Mucosa of descending colon (tissue), 3 donors: ENCODE measurements at regions not wholly inside any gene's neighbourhood (a gene's known extent, or its start where the extent isn't known, plus 50 kb on each side); places are given as distances from the start of the nearest gene placed in this dataset.
A peak's percentile ranks its signal among the peaks of the same experiment; 100 is the strongest.
"Not testable (repeated sequence)": the region's sequence is repeated elsewhere in the genome, so short reads cannot be mapped to it uniquely, and the experiment has no call there.

ENCODE experiments used
- ATAC-seq: fragments of 200-7000 bp; cut with Tn5 transposase; one replicate; pipeline ENCODE4 v1.9.1; 2020; ENCODE audit warnings: mild to moderate bottlenecking, moderate library complexity
- DNase-seq, 3 donors: peaks; one replicate each; pipeline ENCODE4 v3.0.0-alpha.2; 2020
- H3K36me3 ChIP-seq: fragments of 200-600 bp; one replicate; pipeline ENCODE4 v1.8.0; 2021; ENCODE audit warnings: low read depth, mild to moderate bottlenecking
- H3K4me1 ChIP-seq: fragments of 200-600 bp; one replicate; pipeline ENCODE4 v1.8.0; 2021; ENCODE audit warnings: low read depth, mild to moderate bottlenecking
- H3K4me3 ChIP-seq: fragments of 200-600 bp; one replicate; pipeline ENCODE4 v1.8.0; 2021; ENCODE audit warnings: mild to moderate bottlenecking
- H3K9me3 ChIP-seq: fragments of 200-600 bp; one replicate; pipeline ENCODE4 v1.8.0; 2021; ENCODE audit warnings: mild to moderate bottlenecking
- CTCF ChIP-seq: fragments of 200-600 bp; IDR thresholded peaks from one replicate; pipeline ENCODE4 v1.8.0; 2022; ENCODE audit warnings: antibody characterized with exemption, mild to moderate bottlenecking
- intact Hi-C, 2 donors: fragments of 100-400 bp; cut with DNase I in 1 of 2; cut with micrococcal nuclease in 1 of 2; formaldehyde crosslinking; loops; one replicate each; pipeline versions ENCODE4 v1.11.0 to v1.11.1; 2022; cut with DNase I, micrococcal nuclease
- donor health status: DM: no; HTN: no; CAD: no; lungs with moderate emphysema.
- donor health status: DM: no; HTN: no; CAD: no.
- donor health status: DM: no; HTN: yes; CAD: no.

- Histone ChIP-seq H3K9me3 (no peaks in the 10 kb centered on the region), H3K36me3 (no peaks in the 10 kb centered on the region), H3K4me1 (no peaks in the 10 kb centered on the region), H3K4me3 (no peak overlapping the region)
- DNase-seq (no peak), ATAC-seq (no peak)
- TF ChIP-seq CTCF: no peak
- intact Hi-C loops: no loop called here
These were observed 73.4 kb upstream of the BNIP2 start for GRCh38 chr15:59762558-59762957.

GRCh38 chr15:59760256-59760655, 71.1 kb upstream of the BNIP2 start:
- H3K9me3 ChIP-seq, intact Hi-C loops, H3K4me1 ChIP-seq, H3K36me3 ChIP-seq, H3K4me3 ChIP-seq: not testable (repeated sequence)
- ATAC-seq (peak; percentile 43), DNase-seq (peak in 1 of 3 donors; percentile 67)

GRCh38 chr15:59751552-59752413, 62.7 kb upstream of the BNIP2 start:
- no peaks in the 10 kb centered on the region for H3K4me1 ChIP-seq
- no peaks in the 10 kb centered on the region for H3K9me3 ChIP-seq
- intact Hi-C loops: no loop called here
- ATAC-seq (no peak), DNase-seq (no peak)
- TF ChIP-seq CTCF: no peak
- H3K36me3 ChIP-seq: no peaks in the 10 kb centered on the region
- H3K4me3 ChIP-seq: no peak overlapping the region

- TF ChIP-seq CTCF: no peak
- intact Hi-C loops: no loop called here
- DNase-seq (no peak), ATAC-seq (no peak)
- H3K4me1 ChIP-seq: no peaks in the 10 kb centered on the region
- H3K4me3 ChIP-seq: no peak overlapping the region
- no peaks in the 10 kb centered on the region for H3K9me3 ChIP-seq
- no peaks in the 10 kb centered on the region for H3K36me3 ChIP-seq
These were observed 57.7 kb upstream of the BNIP2 start for GRCh38 chr15:59746777-59747176.

GRCh38 chr15:59741274-59741906, 52.3 kb upstream of the BNIP2 start:
- no peaks in the 10 kb centered on the region for H3K9me3 ChIP-seq
- no peak overlapping the region for H3K4me3 ChIP-seq
- intact Hi-C loops: no loop called here
- no peaks in the 10 kb centered on the region for H3K36me3 ChIP-seq
- DNase-seq (peak in 1 of 3 donors; percentile 14), ATAC-seq (peak; percentile 51)
- H3K4me1 ChIP-seq: no peaks in the 10 kb centered on the region
- TF ChIP-seq CTCF: no peak

GRCh38 chr15:59739557-59740186, 50.6 kb upstream of the BNIP2 start:
- H3K4me1 ChIP-seq: no peaks in the 10 kb centered on the region
- ATAC-seq (no peak), DNase-seq (no peak)
- no peak overlapping the region for H3K4me3 ChIP-seq
- intact Hi-C loops: no loop called here
- H3K36me3 ChIP-seq: no peaks in the 10 kb centered on the region
- H3K9me3 ChIP-seq: no peaks in the 10 kb centered on the region
- TF ChIP-seq CTCF: no peak
